Natural killer cell (primary cell): ENCODE measurements at regions not wholly inside any gene's neighbourhood (a gene's known extent, or its start where the extent isn't known, plus 50 kb on each side); places are given as distances from the start of the nearest gene placed in this dataset.

ENCODE experiments used
- ATAC-seq, 3 donors: fragments of 150-1000 bp in 2 of 3; fragments of 200-7000 bp in 1 of 3; cut with Tn5 transposase; 1 replicate in 1 of 3; 2 replicates in 2 of 3; pipeline ENCODE4 v1.10.0; 2021; ENCODE audit warnings: mild to moderate bottlenecking in 2 of 3, moderate library complexity in 2 of 3
- DNase-seq, 2 donors: peaks; one replicate each; pipeline versions ENCODE4 v3.0.0 to v3.0.0-alpha.2; 2013 to 2021; ENCODE audit warnings: mixed read lengths in 1 of 2
- H3K27ac ChIP-seq: one replicate; pipeline ENCODE4 v1.5.1; 2013; ENCODE audit warnings: mild to moderate bottlenecking, low read length
- H3K27me3 ChIP-seq: one replicate; pipeline ENCODE4 v1.6.1; 2013; ENCODE audit warnings: low read length; ENCODE audit not compliant: control insufficient read depth, insufficient read depth
- H3K36me3 ChIP-seq: one replicate; pipeline ENCODE4 v1.6.1; 2013; ENCODE audit warnings: low read length; ENCODE audit not compliant: control insufficient read depth, insufficient read depth
- H3K4me1 ChIP-seq: one replicate; pipeline ENCODE4 v1.6.1; 2013; ENCODE audit warnings: low read length; ENCODE audit not compliant: control insufficient read depth, insufficient read depth
- H3K4me3 ChIP-seq: one replicate; pipeline ENCODE4 v1.5.1; 2013; ENCODE audit warnings: low read length
- H3K9me3 ChIP-seq: one replicate; pipeline ENCODE4 v1.6.1; 2013; ENCODE audit warnings: low read length; ENCODE audit not compliant: control insufficient read depth, insufficient read depth
- H3K27ac Mint-ChIP-seq, 2 donors: one replicate each; pipeline ENCODE4 v1.8.0; 2022; ENCODE audit warnings: mild to moderate bottlenecking in 2 of 2, mixed read lengths in 2 of 2, moderate library complexity in 1 of 2
- H3K27me3 Mint-ChIP-seq, 2 donors: one replicate each; pipeline ENCODE4 v1.8.0; 2022; ENCODE audit warnings: low read depth in 2 of 2, mixed read lengths in 2 of 2
- H3K36me3 Mint-ChIP-seq: one replicate; pipeline ENCODE4 v1.8.0; 2022; ENCODE audit warnings: mixed read lengths
- H3K4me1 Mint-ChIP-seq, 2 donors: one replicate each; pipeline ENCODE4 v1.8.0; 2022; ENCODE audit warnings: mixed read lengths in 2 of 2
- H3K4me3 Mint-ChIP-seq: one replicate; pipeline ENCODE4 v1.8.0; 2022; ENCODE audit warnings: mild to moderate bottlenecking, moderate library complexity, mixed read lengths
- H3K9me3 Mint-ChIP-seq, 2 donors: one replicate each; pipeline ENCODE4 v1.8.0; 2022; ENCODE audit warnings: mixed read lengths in 2 of 2
- WGBS: methylation state at CpG from one replicate; pipeline ENCODE4 v1.1.7; 2013; ENCODE audit warnings: missing lambda C conversion rate; ENCODE audit not compliant: insufficient coverage; 5-methylcytosine and 5-hydroxymethylcytosine counted together
- intact Hi-C: fragments of 100-400 bp; cut with micrococcal nuclease; formaldehyde crosslinking; loops from one replicate; pipeline ENCODE4 v1.14.2; 2022
- TF ChIP-seq, protein P1 (sequence below): fragments of 200-600 bp; IDR thresholded peaks from one replicate; pipeline ENCODE4 v1.8.0; 2022; ENCODE audit warnings: antibody characterized with exemption

DNA sequence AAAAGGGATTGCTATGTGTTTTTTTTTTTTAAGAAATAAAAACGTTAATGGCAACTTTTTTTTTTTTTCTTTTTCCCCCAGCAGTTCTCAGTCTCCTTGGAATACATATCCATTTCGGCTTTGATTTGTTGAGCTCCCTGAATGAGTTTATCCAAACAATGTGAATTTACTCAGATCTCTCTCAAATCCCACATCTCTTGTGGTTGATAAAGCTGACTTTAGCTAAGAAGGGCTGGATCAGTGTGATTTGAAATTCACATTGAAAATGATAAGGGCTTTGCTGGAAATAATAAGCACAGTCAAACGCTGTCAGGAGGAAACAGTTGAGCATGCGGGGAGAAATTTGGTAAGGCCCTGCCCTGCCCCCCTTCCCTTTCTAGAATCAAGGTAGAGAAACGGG lies 74.1 kb upstream of the IRX3 start:
- Mint-ChIP-seq H3K27me3 (peaks cover 12 to 41% of the 10 kb centered on the region in 2 donors), H3K9me3 (no peaks in the 10 kb centered on the region), H3K4me3 (no peak overlapping the region), H3K27ac (no peak overlapping the region), H3K36me3 (no peaks in the 10 kb centered on the region), H3K4me1 (no peaks in the 10 kb centered on the region)
- intact Hi-C loops, result no loop called here
- TF ChIP-seq, protein P1, sequence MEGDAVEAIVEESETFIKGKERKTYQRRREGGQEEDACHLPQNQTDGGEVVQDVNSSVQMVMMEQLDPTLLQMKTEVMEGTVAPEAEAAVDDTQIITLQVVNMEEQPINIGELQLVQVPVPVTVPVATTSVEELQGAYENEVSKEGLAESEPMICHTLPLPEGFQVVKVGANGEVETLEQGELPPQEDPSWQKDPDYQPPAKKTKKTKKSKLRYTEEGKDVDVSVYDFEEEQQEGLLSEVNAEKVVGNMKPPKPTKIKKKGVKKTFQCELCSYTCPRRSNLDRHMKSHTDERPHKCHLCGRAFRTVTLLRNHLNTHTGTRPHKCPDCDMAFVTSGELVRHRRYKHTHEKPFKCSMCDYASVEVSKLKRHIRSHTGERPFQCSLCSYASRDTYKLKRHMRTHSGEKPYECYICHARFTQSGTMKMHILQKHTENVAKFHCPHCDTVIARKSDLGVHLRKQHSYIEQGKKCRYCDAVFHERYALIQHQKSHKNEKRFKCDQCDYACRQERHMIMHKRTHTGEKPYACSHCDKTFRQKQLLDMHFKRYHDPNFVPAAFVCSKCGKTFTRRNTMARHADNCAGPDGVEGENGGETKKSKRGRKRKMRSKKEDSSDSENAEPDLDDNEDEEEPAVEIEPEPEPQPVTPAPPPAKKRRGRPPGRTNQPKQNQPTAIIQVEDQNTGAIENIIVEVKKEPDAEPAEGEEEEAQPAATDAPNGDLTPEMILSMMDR, result no peak
- Histone ChIP-seq H3K36me3 (no peaks in the 10 kb centered on the region), H3K4me1 (no peaks in the 10 kb centered on the region), H3K4me3 (no peak overlapping the region), H3K27ac (no peak overlapping the region), H3K9me3 (no peaks in the 10 kb centered on the region), H3K27me3 (no peaks in the 10 kb centered on the region)
- whole genome bisulfite sequencing, result 27% methylated on average over 5 of the region's 5 CpGs
- ATAC-seq (no peak), DNase-seq (no peak)

DNA sequence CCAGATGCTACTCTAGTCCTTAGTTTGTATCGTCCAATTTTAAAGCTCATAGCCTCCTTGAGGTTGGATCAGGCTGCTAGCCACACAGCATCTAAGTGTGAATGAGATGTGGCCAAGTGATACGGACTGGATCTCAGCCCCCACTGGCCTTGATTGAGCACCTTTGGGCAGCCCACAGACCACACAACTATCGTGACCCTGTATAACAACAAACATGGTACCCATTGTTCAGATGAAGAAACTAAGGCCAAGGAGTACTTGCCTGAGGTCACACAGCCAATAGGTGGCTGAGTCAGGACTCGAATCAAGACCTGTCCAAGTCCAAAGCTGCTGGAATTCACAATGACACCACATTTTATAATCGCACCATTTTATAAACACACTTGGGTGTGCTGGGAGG lies 73.0 kb upstream of the IRX3 start:
- Histone ChIP-seq H3K9me3 (no peaks in the 10 kb centered on the region), H3K4me1 (no peaks in the 10 kb centered on the region), H3K27ac (no peak overlapping the region), H3K36me3 (no peaks in the 10 kb centered on the region), H3K27me3 (no peaks in the 10 kb centered on the region), H3K4me3 (no peak overlapping the region)
- no peak overlapping the region for H3K4me3 Mint-ChIP-seq
- ATAC-seq (no peak), DNase-seq (no peak)
- 68% methylated on average over 4 of the region's 5 CpGs for WGBS
- H3K36me3 Mint-ChIP-seq, result no peaks in the 10 kb centered on the region
- peaks cover 12 to 37% of the 10 kb centered on the region in 2 donors for H3K27me3 Mint-ChIP-seq
- TF ChIP-seq, protein P1, result no peak
- peaks cover 0 to 2% of the 10 kb centered on the region in 2 donors for H3K9me3 Mint-ChIP-seq
- H3K4me1 Mint-ChIP-seq, result no peaks in the 10 kb centered on the region
- intact Hi-C loops, result no loop called here
- H3K27ac Mint-ChIP-seq, result no peak overlapping the region

- Mint-ChIP-seq H3K27me3 (peaks cover 12 to 36% of the 10 kb centered on the region in 2 donors), H3K27ac (no peak overlapping the region), H3K4me1 (no peaks in the 10 kb centered on the region), H3K4me3 (no peak overlapping the region), H3K9me3 (peaks cover 0 to 2% of the 10 kb centered on the region in 2 donors), H3K36me3 (no peaks in the 10 kb centered on the region)
- H3K4me1 ChIP-seq, result no peaks in the 10 kb centered on the region
- TF ChIP-seq, protein P1, result no peak
- WGBS, result 72% methylated on average over 9 of the region's 9 CpGs
- no peak overlapping the region for H3K27ac ChIP-seq
- H3K4me3 ChIP-seq, result no peak overlapping the region
- H3K9me3 ChIP-seq, result no peaks in the 10 kb centered on the region
- H3K36me3 ChIP-seq, result no peaks in the 10 kb centered on the region
- DNase-seq (no peak), ATAC-seq (no peak)
- intact Hi-C loops, result no loop called here
- H3K27me3 ChIP-seq, result no peaks in the 10 kb centered on the region
These were observed 72.5 kb upstream of the IRX3 start for GRCh38 chr16:54359081-54359480.

DNA sequence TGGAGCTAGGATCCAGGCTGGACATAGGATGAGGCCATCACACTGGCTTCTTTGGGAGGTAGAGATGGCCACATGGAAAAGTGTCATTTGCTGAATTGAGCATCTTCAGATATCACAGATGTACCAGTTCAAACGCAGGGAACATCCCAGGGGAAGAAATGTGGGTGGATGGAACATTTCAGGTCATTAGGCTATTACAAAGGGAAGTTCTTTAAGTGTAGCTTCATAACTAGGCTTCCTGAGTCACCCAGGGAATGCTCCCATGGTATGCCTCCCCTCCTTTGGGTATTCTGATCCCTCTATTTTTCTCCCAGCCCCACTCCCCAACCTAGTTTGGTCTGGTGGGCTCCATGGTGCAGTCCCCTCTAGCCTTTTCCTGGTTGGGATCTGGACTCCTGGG lies 69.8 kb upstream of the IRX3 start:
- Mint-ChIP-seq H3K4me3 (no peak overlapping the region), H3K4me1 (no peaks in the 10 kb centered on the region), H3K9me3 (peaks cover 0 to 4% of the 10 kb centered on the region in 2 donors), H3K27ac (no peak overlapping the region), H3K36me3 (no peaks in the 10 kb centered on the region), H3K27me3 (peaks cover 6 to 10% of the 10 kb centered on the region in 2 donors)
- intact Hi-C loops, result no loop called here
- H3K4me1 ChIP-seq, result no peaks in the 10 kb centered on the region
- DNase-seq, result no peak
- ATAC-seq, result no peak
- no peaks in the 10 kb centered on the region for H3K27me3 ChIP-seq
- H3K9me3 ChIP-seq, result no peaks in the 10 kb centered on the region
- no peak overlapping the region for H3K4me3 ChIP-seq
- 59% methylated on average over 1 of the region's 1 CpG for WGBS
- no peaks in the 10 kb centered on the region for H3K36me3 ChIP-seq
- H3K27ac ChIP-seq, result no peak overlapping the region
- TF ChIP-seq, protein P1, result no peak
